GM23338 (cell line): ENCODE measurements at regions not wholly inside any gene's neighbourhood (a gene's known extent, or its start where the extent isn't known, plus 50 kb on each side); places are given as distances from the start of the nearest gene placed in this dataset.
"Not testable (repeated sequence)": the region's sequence is repeated elsewhere in the genome, so short reads cannot be mapped to it uniquely, and the experiment has no call there.

ENCODE experiments used
- ATAC-seq: fragments of 200-7000 bp; cut with Tn5 transposase; 3 replicates; pipeline ENCODE4 v1.9.1; 2020
- DNase-seq: peaks from one replicate; pipeline ENCODE4 v3.0.0-alpha.2; 2015; ENCODE audit warnings: low spot score
- H2AFZ ChIP-seq: fragments of 200-600 bp; sonication (generic); 2 replicates; pipeline ENCODE4 v1.8.0; 2016; ENCODE audit warnings: antibody characterized with exemption, mild to moderate bottlenecking, moderate library complexity
- H3F3A ChIP-seq: fragments of 200-600 bp; sonication (generic); replicated peaks from 2 replicates; pipeline ENCODE4 v1.8.0; 2017; ENCODE audit warnings: antibody characterized with exemption, mixed run types, low read depth
- H3K27ac ChIP-seq: fragments of 200-600 bp; sonication (generic); 2 replicates; pipeline ENCODE4 v1.6.1; 2016; ENCODE audit warnings: low read depth
- H3K27me3 ChIP-seq: fragments of 200-600 bp; sonication (generic); 2 replicates; pipeline ENCODE4 v1.8.0; 2016; ENCODE audit warnings: mild to moderate bottlenecking, mixed run types, moderate library complexity; ENCODE audit not compliant: insufficient read depth
- H3K36me3 ChIP-seq: fragments of 200-600 bp; sonication (generic); 2 replicates; pipeline ENCODE4 v1.8.0; 2016; ENCODE audit warnings: mild to moderate bottlenecking; ENCODE audit not compliant: insufficient read depth
- H3K4me1 ChIP-seq: fragments of 200-600 bp; sonication (generic); 2 replicates; pipeline ENCODE4 v1.8.0; 2016; ENCODE audit warnings: mild to moderate bottlenecking, moderate library complexity; ENCODE audit not compliant: insufficient read depth
- H3K4me2 ChIP-seq: fragments of 200-600 bp; sonication (generic); 2 replicates; pipeline ENCODE4 v1.7.1; 2017; ENCODE audit warnings: mixed run types
- H3K4me3 ChIP-seq: fragments of 200-600 bp; sonication (generic); 2 replicates; pipeline ENCODE4 v1.6.1; 2016; ENCODE audit warnings: mixed run types
- H3K79me2 ChIP-seq: fragments of 200-600 bp; sonication (generic); replicated peaks from 2 replicates; pipeline ENCODE4 v1.8.0; 2017; ENCODE audit warnings: mild to moderate bottlenecking; ENCODE audit not compliant: insufficient read depth
- H3K9me2 ChIP-seq: fragments of 200-600 bp; sonication (generic); 2 replicates; pipeline ENCODE4 v1.8.0; 2017; ENCODE audit not compliant: insufficient read depth
- H4K20me1 ChIP-seq: fragments of 200-600 bp; sonication (generic); replicated peaks from 2 replicates; pipeline ENCODE4 v1.8.0; 2017; ENCODE audit warnings: mild to moderate bottlenecking; ENCODE audit not compliant: insufficient read depth
- H3K27ac Mint-ChIP-seq: 2 replicates; pipeline ENCODE4 v1.8.0; 2020; ENCODE audit warnings: inconsistent platforms, mild to moderate bottlenecking, moderate library complexity, mixed read lengths
- H3K27me3 Mint-ChIP-seq: 3 replicates; pipeline ENCODE4 v1.8.0; 2022; ENCODE audit warnings: low read depth, mild to moderate bottlenecking, moderate library complexity, mixed read lengths, inconsistent platforms; ENCODE audit not compliant: insufficient read depth, poor library complexity
- H3K36me3 Mint-ChIP-seq: 3 replicates; pipeline ENCODE4 v1.8.0; 2021; ENCODE audit warnings: low read depth, mild to moderate bottlenecking, inconsistent platforms, moderate library complexity, mixed read lengths
- H3K4me1 Mint-ChIP-seq: 3 replicates; pipeline ENCODE4 v1.8.0; 2020; ENCODE audit warnings: mild to moderate bottlenecking, inconsistent platforms, mixed read lengths
- H3K4me3 Mint-ChIP-seq: 3 replicates; pipeline ENCODE4 v1.8.0; 2021; ENCODE audit warnings: moderate library complexity, mild to moderate bottlenecking, inconsistent platforms, mixed read lengths
- H3K9me3 Mint-ChIP-seq: 3 replicates; pipeline ENCODE4 v1.8.0; 2020; ENCODE audit warnings: moderate library complexity, mild to moderate bottlenecking, inconsistent platforms, mixed read lengths
- TF ChIP-seq, protein P1 (sequence below), 2 experiments: fragments of 200-600 bp in 1 of 2; sonication (generic) in 1 of 2; conservative IDR thresholded peaks; 2 replicates each; pipeline versions ENCODE4 v1.5.1 to v1.6.1; 2016 to 2017; ENCODE audit warnings: antibody characterized with exemption in 2 of 2, low read depth in 2 of 2, mild to moderate bottlenecking in 2 of 2, moderate library complexity in 1 of 2

GRCh38 chr1:83345375-83345774 is 653.6 kb downstream of the TTLL7 start:
- H4K20me1 ChIP-seq, H3K4me1 ChIP-seq, H3K27me3 Mint-ChIP-seq, H3K4me3 Mint-ChIP-seq, H3K27ac Mint-ChIP-seq, DNase-seq, H3K36me3 Mint-ChIP-seq, ATAC-seq, H3K4me3 ChIP-seq, H3K79me2 ChIP-seq, H3K9me3 Mint-ChIP-seq, H3K4me2 ChIP-seq, H3K27me3 ChIP-seq, H3F3A ChIP-seq, H3K9me2 ChIP-seq, H3K27ac ChIP-seq, H2AFZ ChIP-seq, H3K4me1 Mint-ChIP-seq, H3K36me3 ChIP-seq: not testable (repeated sequence)

GRCh38 chr1:83343767-83344166 is 655.2 kb downstream of the TTLL7 start:
- not testable (repeated sequence) for H3K36me3 ChIP-seq, H3K9me3 Mint-ChIP-seq, H3K4me3 ChIP-seq, H4K20me1 ChIP-seq, DNase-seq, H3K4me2 ChIP-seq, H2AFZ ChIP-seq, H3K79me2 ChIP-seq, H3K27me3 ChIP-seq, H3K27ac Mint-ChIP-seq, H3K27ac ChIP-seq, H3K4me3 Mint-ChIP-seq, H3K9me2 ChIP-seq, H3F3A ChIP-seq, H3K4me1 Mint-ChIP-seq, H3K36me3 Mint-ChIP-seq, H3K4me1 ChIP-seq, H3K27me3 Mint-ChIP-seq
- peak; percentile 49; the same call in 2 of the 3 replicates for ATAC-seq
- TF ChIP-seq, protein P1, sequence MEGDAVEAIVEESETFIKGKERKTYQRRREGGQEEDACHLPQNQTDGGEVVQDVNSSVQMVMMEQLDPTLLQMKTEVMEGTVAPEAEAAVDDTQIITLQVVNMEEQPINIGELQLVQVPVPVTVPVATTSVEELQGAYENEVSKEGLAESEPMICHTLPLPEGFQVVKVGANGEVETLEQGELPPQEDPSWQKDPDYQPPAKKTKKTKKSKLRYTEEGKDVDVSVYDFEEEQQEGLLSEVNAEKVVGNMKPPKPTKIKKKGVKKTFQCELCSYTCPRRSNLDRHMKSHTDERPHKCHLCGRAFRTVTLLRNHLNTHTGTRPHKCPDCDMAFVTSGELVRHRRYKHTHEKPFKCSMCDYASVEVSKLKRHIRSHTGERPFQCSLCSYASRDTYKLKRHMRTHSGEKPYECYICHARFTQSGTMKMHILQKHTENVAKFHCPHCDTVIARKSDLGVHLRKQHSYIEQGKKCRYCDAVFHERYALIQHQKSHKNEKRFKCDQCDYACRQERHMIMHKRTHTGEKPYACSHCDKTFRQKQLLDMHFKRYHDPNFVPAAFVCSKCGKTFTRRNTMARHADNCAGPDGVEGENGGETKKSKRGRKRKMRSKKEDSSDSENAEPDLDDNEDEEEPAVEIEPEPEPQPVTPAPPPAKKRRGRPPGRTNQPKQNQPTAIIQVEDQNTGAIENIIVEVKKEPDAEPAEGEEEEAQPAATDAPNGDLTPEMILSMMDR (conservative IDR thresholded peaks at IDR 0.05; ENCODE audit: low read depth in 2 of 2) = peak; percentile 19 to 37; a peak in 3 of 4 replicates

- not testable (repeated sequence) for ATAC-seq, H3K27ac Mint-ChIP-seq, H3K4me3 Mint-ChIP-seq, H3F3A ChIP-seq, H2AFZ ChIP-seq, H4K20me1 ChIP-seq, H3K27ac ChIP-seq, H3K4me1 Mint-ChIP-seq, H3K4me1 ChIP-seq, H3K27me3 Mint-ChIP-seq, H3K4me2 ChIP-seq, DNase-seq, H3K9me3 Mint-ChIP-seq, H3K79me2 ChIP-seq, H3K27me3 ChIP-seq, H3K9me2 ChIP-seq, H3K36me3 ChIP-seq, H3K4me3 ChIP-seq, H3K36me3 Mint-ChIP-seq
Observed at GRCh38 chr1:83342995-83343394, 655.9 kb downstream of the TTLL7 start.

DNA sequence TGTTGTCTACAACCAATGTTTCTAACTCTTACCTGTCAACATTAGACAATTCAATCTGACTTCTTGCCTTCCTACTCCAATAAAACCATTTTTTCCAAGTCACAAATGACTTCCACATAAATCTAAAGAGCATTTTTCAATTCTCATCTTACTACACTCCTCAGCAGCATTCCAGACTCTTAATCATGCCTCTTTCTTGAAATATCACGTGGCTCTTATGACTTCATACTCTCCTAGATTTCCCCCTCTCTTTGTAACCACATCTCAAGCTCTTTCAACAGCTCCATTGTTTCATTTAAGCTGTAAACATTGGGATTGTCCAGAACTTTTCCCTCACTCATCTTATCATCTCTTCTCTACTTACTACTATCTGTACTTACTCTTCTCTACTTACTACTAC is 666.6 kb downstream of the TTLL7 start:
- not testable (repeated sequence) for ATAC-seq, DNase-seq

More for the DNA sequence above, 666.6 kb downstream of the TTLL7 start:
- H3K4me1 Mint-ChIP-seq, H3K27me3 ChIP-seq, H3K36me3 ChIP-seq, H3K27ac ChIP-seq, H3K4me3 ChIP-seq, H3K27ac Mint-ChIP-seq, H3K9me2 ChIP-seq, H4K20me1 ChIP-seq, H3K27me3 Mint-ChIP-seq, H3F3A ChIP-seq, H3K4me3 Mint-ChIP-seq, H3K4me1 ChIP-seq, H2AFZ ChIP-seq, H3K4me2 ChIP-seq, H3K79me2 ChIP-seq, H3K36me3 Mint-ChIP-seq, H3K9me3 Mint-ChIP-seq: not testable (repeated sequence)
